GM12801 (cell line): ENCODE measurements at regions not wholly inside any gene's neighbourhood (a gene's known extent, or its start where the extent isn't known, plus 50 kb on each side); places are given as distances from the start of the nearest gene placed in this dataset.

Experiments used
- TF ChIP-seq, protein P1 (sequence below): IDR thresholded peaks from one replicate; pipeline ENCODE4 v1.5.1; 2011; ENCODE audit warnings: control low read depth; ENCODE audit not compliant: insufficient read length; ENCODE audit errors: extremely low read depth

DNA sequence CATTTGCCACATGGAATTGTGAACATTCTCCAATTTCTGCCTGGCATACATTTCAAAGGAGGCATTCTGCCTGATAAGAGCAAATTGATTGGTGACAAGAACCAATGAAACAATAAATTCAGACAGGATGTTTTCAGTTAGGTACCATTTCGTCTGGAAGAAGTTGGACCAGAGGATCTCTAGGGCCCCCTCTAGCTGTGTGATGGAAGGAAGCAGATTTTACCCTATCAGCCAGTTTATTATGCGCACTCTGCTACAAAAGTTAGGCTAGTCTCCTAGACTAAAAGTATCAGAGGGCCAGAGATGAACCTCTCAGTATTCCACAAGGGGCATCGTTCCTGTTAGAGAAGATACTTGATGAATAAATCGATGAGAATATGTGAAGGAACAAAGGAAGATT, 118.0 kb downstream of the BUB3 start:
- TF ChIP-seq, protein P1, sequence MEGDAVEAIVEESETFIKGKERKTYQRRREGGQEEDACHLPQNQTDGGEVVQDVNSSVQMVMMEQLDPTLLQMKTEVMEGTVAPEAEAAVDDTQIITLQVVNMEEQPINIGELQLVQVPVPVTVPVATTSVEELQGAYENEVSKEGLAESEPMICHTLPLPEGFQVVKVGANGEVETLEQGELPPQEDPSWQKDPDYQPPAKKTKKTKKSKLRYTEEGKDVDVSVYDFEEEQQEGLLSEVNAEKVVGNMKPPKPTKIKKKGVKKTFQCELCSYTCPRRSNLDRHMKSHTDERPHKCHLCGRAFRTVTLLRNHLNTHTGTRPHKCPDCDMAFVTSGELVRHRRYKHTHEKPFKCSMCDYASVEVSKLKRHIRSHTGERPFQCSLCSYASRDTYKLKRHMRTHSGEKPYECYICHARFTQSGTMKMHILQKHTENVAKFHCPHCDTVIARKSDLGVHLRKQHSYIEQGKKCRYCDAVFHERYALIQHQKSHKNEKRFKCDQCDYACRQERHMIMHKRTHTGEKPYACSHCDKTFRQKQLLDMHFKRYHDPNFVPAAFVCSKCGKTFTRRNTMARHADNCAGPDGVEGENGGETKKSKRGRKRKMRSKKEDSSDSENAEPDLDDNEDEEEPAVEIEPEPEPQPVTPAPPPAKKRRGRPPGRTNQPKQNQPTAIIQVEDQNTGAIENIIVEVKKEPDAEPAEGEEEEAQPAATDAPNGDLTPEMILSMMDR = no peak

DNA sequence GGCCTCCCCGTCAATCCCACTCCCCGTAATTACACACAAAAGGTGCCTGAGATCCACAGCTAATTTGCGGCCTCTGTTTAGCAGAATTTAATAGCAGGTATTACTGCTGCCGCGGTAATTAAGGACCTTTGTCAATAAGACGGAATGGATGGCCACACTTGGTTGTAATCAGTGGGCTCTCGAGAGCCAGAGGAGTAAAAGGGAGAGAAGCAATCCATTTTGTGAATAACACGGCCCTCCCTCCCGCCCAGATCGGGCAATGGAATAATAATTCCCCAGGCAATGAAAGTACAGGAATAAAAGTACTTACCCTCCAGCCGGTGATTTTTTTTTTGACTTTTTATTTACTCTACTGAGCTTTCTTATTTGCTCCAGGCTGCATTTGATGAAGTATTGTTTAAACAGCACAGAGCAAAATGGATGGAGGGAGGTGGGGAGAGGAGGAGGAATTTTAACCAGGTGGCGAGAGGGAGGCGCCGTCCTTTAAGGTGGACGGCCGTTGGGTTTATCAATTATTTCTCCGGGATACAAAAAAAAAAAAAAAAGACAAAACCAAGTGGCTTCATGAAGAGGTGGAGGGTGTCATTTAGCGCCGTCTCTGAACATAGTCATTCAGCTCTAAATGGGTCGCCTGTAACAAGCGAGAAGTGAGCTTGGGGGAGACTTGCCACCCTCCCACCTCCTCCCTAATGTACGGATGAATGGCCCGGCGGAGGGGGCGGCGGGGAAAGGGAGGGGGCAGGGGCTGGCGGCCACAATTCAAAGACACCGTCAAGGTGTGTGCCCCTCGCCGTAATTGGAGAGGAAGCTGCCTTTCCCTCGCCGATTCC, 120.3 kb downstream of the BUB3 start:
- TF ChIP-seq, protein P1 = no peak

DNA sequence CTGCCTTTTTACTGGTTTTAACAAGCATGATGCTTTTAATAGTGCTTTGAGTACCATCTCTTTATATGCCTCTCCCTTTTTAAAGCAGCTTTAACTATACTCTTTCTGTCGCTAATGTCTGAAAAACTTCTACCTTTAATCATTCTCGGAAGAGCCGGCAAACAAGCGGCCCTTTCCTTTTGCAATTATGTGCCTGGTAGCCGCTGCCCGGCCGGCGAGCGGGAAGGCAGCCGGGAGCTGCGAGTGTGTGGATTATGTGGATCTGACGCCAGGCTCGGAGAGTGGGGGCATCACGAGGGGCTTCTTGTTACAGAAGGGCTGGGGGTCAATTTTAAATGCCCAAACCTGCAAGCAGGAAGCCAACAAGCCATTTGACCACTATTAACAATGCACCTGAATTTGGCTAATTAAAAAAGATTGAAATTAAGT, 120.9 kb downstream of the BUB3 start:
- TF ChIP-seq, protein P1 = no peak

DNA sequence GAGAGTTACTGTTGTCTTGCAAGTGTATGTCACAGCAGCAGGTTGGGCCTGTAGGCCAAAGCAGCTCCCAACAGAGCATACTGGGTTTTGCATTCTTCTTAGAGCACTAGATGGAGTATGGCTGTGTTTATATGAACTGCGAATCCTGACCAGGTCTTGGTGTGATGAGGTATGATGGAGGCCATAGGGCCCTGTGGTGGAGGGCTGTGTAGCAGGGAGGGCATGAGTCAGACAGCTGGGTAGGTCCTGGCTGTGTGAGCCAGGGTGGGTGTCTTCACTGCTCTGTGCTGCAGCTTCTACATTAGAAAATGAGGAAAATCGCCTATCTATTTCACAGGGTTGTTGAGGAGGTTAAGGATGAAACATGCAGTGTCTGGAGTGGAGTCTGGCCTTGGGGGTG, 124.2 kb downstream of the BUB3 start:
- TF ChIP-seq, protein P1 = no peak

DNA sequence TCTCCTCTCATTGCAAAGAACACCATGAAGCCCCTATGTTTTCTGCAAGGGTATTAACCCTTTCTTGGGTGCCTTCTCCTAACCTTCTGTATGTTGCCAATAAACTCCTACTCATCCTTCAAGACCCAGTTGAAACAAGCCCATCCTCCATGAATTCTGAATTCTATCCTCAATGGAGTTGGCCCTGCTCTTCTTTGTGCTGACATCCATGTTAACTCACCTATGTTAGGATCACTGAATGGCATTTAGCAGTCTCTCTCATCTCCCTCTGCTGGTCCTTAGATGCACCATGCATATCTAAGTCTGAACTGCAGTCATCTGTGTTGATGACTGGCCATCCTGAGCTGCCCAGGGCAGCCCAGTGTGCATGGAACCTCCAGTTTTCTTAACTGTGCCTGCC, 129.8 kb downstream of the BUB3 start:
- TF ChIP-seq, protein P1 = no peak

DNA sequence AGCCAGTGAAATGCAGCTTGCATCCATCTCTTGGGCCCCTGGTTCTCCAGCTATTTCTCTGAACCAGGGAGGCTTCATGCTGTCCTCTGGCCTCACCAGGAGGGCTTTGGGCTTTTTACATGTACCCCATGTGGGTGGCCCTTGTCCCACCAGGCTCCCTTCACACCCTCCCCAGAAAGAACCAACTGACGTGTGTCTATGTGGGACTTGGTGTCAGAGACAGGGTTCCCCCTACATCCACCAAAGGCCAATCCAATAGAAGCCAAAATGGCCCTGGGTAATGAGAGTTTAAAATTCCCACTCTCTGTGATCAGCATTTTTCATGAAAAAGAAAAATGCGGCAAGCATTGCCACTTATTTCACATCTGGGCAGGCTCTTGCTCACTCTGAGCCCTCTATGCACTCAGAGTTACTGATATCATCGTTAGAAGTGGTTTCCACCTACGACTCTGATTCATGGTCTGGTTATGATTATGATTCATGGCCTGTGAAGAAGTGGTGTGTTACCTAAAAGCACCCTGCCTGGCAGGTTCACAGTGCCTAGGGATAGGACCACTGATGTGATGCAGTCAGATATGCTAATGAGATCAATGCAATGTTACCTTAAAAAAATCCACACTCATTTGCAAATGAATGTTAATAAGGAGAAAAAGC, 133.5 kb downstream of the BUB3 start:
- TF ChIP-seq, protein P1 = no peak

DNA sequence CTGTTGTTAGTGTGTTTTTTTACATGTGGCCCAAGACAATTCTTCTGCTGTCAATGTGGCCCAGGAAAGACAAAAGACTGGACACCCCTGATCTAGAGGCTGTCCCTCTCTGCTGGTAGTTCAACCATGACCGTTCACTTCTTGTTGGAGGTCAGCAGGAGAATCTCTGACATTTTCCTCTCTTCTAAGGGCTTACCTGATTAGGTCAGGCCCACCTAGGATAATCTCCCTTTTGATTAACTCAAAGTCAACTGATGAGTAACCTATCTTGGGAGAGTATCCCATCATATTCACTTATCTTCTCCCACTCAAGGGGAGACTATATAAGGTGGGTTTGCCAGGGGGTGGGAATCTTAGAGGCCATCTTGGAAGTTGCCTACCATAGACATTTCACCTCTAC, 135.2 kb downstream of the BUB3 start:
- TF ChIP-seq, protein P1 = no peak
